Neural cell (in vitro differentiated cells): ENCODE measurements at regions not wholly inside any gene's neighbourhood (a gene's known extent, or its start where the extent isn't known, plus 50 kb on each side); places are given as distances from the start of the nearest gene placed in this dataset.

Experiments used
- H2AFZ ChIP-seq: fragments of 200-600, 300-800 bp; sonication (generic), shearing (Covaris generic); 2 replicates; pipeline ENCODE4 v1.6.0; 2014; ENCODE audit warnings: low read depth, mild to moderate bottlenecking, antibody characterized with exemption, low read length, moderate library complexity
- H3F3A ChIP-seq: fragments of 200-600 bp; shearing (Covaris generic); 2 replicates; pipeline ENCODE4 v1.6.1; 2016; ENCODE audit warnings: mild to moderate bottlenecking, moderate library complexity, mixed read lengths, antibody characterized with exemption, low read length; ENCODE audit not compliant: insufficient read depth, poor library complexity, severe bottlenecking
- H3K27ac ChIP-seq: fragments of 200-600, 300-800 bp; sonication (generic), shearing (Covaris generic); 2 replicates; pipeline ENCODE4 v1.5.1; 2014; ENCODE audit warnings: mild to moderate bottlenecking, low read length, moderate library complexity
- H3K27me3 ChIP-seq: fragments of 300-800, 200-600 bp; sonication (generic), shearing (Covaris generic); 2 replicates; pipeline ENCODE4 v1.6.0; 2014; ENCODE audit warnings: mild to moderate bottlenecking, low read depth, low read length, moderate library complexity; ENCODE audit not compliant: insufficient read depth
- H3K36me3 ChIP-seq: fragments of 300-800, 200-600 bp; sonication (generic), shearing (Covaris generic); 2 replicates; pipeline ENCODE4 v1.5.1; 2014; ENCODE audit warnings: mild to moderate bottlenecking, antibody characterized with exemption, low read length, moderate library complexity; ENCODE audit not compliant: insufficient read depth
- H3K4me2 ChIP-seq: fragments of 300-800, 200-600 bp; sonication (generic), shearing (Covaris generic); 2 replicates; pipeline ENCODE4 v1.6.0; 2014; ENCODE audit warnings: mild to moderate bottlenecking, low read length
- H3K4me3 ChIP-seq: fragments of 300-800, 200-600 bp; sonication (generic), shearing (Covaris generic); 2 replicates; pipeline ENCODE4 v1.5.1; 2014; ENCODE audit warnings: mild to moderate bottlenecking, low read length, moderate library complexity
- H3K79me2 ChIP-seq: fragments of 200-600 bp; shearing (Covaris generic); replicated peaks from 2 replicates; pipeline ENCODE4 v1.6.0; 2014; ENCODE audit warnings: mild to moderate bottlenecking, low read length, moderate library complexity; ENCODE audit not compliant: insufficient read depth
- H3K9ac ChIP-seq: fragments of 300-800, 200-600 bp; sonication (generic), shearing (Covaris generic); 2 replicates; pipeline ENCODE4 v1.6.1; 2016; ENCODE audit warnings: mild to moderate bottlenecking, low read length, mixed read lengths
- H3K9me2 ChIP-seq: fragments of 200-600 bp; shearing (Covaris generic); 2 replicates; pipeline ENCODE4 v1.6.1; 2016; ENCODE audit warnings: mild to moderate bottlenecking, low read length, mixed read lengths; ENCODE audit not compliant: insufficient read depth
- H3K9me3 ChIP-seq: fragments of 200-600, 300-800 bp; sonication (generic), shearing (Covaris generic); 2 replicates; pipeline ENCODE4 v1.6.1; 2016; ENCODE audit warnings: mild to moderate bottlenecking, mixed run types, low read length, moderate library complexity, mixed read lengths
- H4K20me1 ChIP-seq: fragments of 200-600 bp; shearing (Covaris generic); 2 replicates; pipeline ENCODE4 v1.6.1; 2016; ENCODE audit warnings: mild to moderate bottlenecking, mixed run types; ENCODE audit not compliant: insufficient read depth
- CTCF ChIP-seq: fragments of 450-650 bp; IDR thresholded peaks from 2 replicates; pipeline ENCODE4 v1.5.1; 2014; ENCODE audit warnings: antibody characterized with exemption, mild to moderate bottlenecking, moderate library complexity; ENCODE audit not compliant: poor library complexity, severe bottlenecking
- EP300 ChIP-seq: fragments of 450-650 bp; conservative IDR thresholded peaks from 2 replicates; pipeline ENCODE4 v1.6.1; 2014; ENCODE audit warnings: antibody characterized with exemption, mild to moderate bottlenecking, moderate library complexity; ENCODE audit not compliant: poor library complexity, severe bottlenecking
- EZH2 ChIP-seq: fragments of 200-600, 300-800 bp; shearing (Covaris generic), sonication (generic); IDR thresholded peaks from 2 replicates; pipeline ENCODE4 v1.6.1; 2014; ENCODE audit warnings: antibody characterized with exemption, low read length, borderline replicate concordance, mild to moderate bottlenecking; ENCODE audit not compliant: insufficient read depth, poor library complexity, severe bottlenecking
- MXI1 ChIP-seq: fragments of 450-650 bp; conservative IDR thresholded peaks from 2 replicates; pipeline ENCODE4 v1.6.1; 2014; ENCODE audit warnings: antibody characterized with exemption, mild to moderate bottlenecking; ENCODE audit not compliant: poor library complexity, severe bottlenecking
- POLR2AphosphoS5 ChIP-seq: IDR thresholded peaks from 2 replicates; pipeline ENCODE4 v1.6.1; 2012
- RAD21 ChIP-seq: fragments of 450-650 bp; conservative IDR thresholded peaks from 2 replicates; pipeline ENCODE4 v1.6.1; 2014; ENCODE audit warnings: antibody characterized with exemption, mild to moderate bottlenecking, moderate library complexity
- REST ChIP-seq: IDR thresholded peaks from 2 replicates; pipeline ENCODE4 v1.6.1; 2012; ENCODE audit warnings: borderline replicate concordance
- SMC3 ChIP-seq: fragments of 450-650 bp; conservative IDR thresholded peaks from 2 replicates; pipeline ENCODE4 v1.6.1; 2014; ENCODE audit warnings: antibody characterized with exemption, mild to moderate bottlenecking, moderate library complexity; ENCODE audit not compliant: poor library complexity
- TAF1 ChIP-seq: IDR thresholded peaks from 2 replicates; pipeline ENCODE4 v1.6.1; 2012; ENCODE audit warnings: low read depth

- no peaks in the 10 kb centered on the region for H3K27me3 ChIP-seq
These were observed 103.1 kb upstream of the USP24 start for GRCh38 chr1:55318116-55318817.

GRCh38 chr1:55317673-55318072 lies 102.5 kb upstream of the USP24 start:
- no peaks in the 10 kb centered on the region for H3K9me3 ChIP-seq
- no peaks in the 10 kb centered on the region for H3K79me2 ChIP-seq
- no peak overlapping the region for H3K4me3 ChIP-seq
- no peaks in the 10 kb centered on the region for H3K9me2 ChIP-seq
- no peaks in the 10 kb centered on the region for H4K20me1 ChIP-seq
- H3K4me2 ChIP-seq, result no peak overlapping the region
- H3F3A ChIP-seq, result no peaks in the 10 kb centered on the region
- no peak overlapping the region for H2AFZ ChIP-seq
- H3K36me3 ChIP-seq, result no peaks in the 10 kb centered on the region
- H3K27me3 ChIP-seq, result no peaks in the 10 kb centered on the region
- H3K27ac ChIP-seq, result no peak overlapping the region
- no peak overlapping the region for H3K9ac ChIP-seq
- TF ChIP-seq TAF1 (no peak), RAD21 (no peak), EZH2 (no peak), MXI1 (no peak), REST (no peak), EP300 (no peak), POLR2AphosphoS5 (no peak)

More at GRCh38 chr1:55318116-55318817, 103.1 kb upstream of the USP24 start:
- TF ChIP-seq TAF1 (no peak), SMC3 (no peak), EP300 (no peak), POLR2AphosphoS5 (no peak), EZH2 (no peak), CTCF (no peak), MXI1 (no peak), REST (no peak)
- H3K4me3 ChIP-seq, result no peak overlapping the region
- no peaks in the 10 kb centered on the region for H3K9me2 ChIP-seq
- no peaks in the 10 kb centered on the region for H3F3A ChIP-seq
- no peaks in the 10 kb centered on the region for H4K20me1 ChIP-seq
- no peaks in the 10 kb centered on the region for H3K36me3 ChIP-seq
- no peak overlapping the region for H2AFZ ChIP-seq
- H3K79me2 ChIP-seq, result no peaks in the 10 kb centered on the region
- no peak overlapping the region for H3K4me2 ChIP-seq
- no peaks in the 10 kb centered on the region for H3K9me3 ChIP-seq
- H3K27ac ChIP-seq, result no peak overlapping the region
- no peak overlapping the region for H3K9ac ChIP-seq
